DMS53 (cell line): ENCODE measurements at regions not wholly inside any gene's neighbourhood (a gene's known extent, or its start where the extent isn't known, plus 50 kb on each side); places are given as distances from the start of the nearest gene placed in this dataset.
"Not testable (repeated sequence)": the region's sequence is repeated elsewhere in the genome, so short reads cannot be mapped to it uniquely, and the experiment has no call there.

ENCODE experiments used
- DNase-seq: peaks from one replicate; lab custom pipeline; 2025; lab: John Stamatoyannopoulos, UW

DNA sequence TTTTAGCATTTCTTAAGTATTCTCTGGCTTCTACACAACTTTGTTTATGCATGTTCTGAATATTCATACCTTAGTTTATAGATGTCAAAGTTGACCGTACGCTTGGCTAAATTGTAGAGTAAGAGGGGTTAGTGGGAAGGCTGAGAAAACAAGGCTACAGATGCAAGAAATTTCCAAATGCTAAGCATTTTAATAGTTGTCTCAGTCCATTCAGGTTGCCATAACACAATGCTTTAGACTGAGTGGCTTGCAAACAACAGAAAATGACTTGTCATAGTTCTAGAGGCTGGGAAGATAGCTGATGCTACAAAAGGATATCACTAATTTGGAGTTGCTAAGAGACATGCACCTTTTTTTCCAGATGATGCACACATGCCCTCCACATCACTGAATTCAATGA lies 53.0 kb upstream of the C1QTNF3 start:
- DNase-seq = not testable (repeated sequence)

DNA sequence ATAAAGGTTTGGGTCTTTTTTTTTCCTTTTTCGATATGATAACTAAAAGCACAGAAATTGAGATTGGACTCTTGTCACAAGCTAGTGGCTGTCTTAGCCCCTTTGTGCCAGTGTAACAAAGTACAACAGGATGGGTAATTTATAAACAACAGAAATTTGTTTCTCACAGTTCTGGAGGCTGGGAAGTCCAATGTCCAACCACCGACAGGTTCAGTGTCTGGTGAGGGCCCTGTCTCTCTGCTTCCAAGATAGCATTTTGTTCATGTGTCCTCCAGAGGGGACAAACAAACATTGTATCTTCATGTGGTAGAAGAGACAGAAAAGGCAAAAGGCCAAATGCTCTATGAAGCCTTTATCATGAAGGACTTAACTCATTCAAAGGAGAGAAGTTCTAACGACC lies 56.9 kb upstream of the C1QTNF3 start:
- not testable (repeated sequence) for DNase-seq

DNA sequence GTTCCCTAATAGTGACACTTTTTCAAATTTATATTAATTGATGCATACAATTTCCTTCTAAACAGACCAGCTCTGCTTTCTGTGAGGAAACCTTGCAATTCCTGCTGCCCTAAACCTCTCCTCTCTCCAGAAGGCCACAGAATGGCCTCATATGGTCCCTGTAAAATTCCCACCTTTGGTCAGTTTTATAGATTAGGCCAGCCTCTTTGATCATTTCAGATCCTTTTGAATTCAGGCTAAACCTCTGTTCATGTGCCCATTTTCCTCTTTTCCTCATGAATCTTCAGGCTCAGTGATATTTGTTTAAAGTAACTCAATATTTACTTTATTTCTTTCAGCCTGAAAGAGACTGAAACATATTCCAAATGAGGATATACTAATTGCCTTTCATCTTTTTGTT lies 58.6 kb upstream of the C1QTNF3 start:
- DNase-seq = not testable (repeated sequence)

DNA sequence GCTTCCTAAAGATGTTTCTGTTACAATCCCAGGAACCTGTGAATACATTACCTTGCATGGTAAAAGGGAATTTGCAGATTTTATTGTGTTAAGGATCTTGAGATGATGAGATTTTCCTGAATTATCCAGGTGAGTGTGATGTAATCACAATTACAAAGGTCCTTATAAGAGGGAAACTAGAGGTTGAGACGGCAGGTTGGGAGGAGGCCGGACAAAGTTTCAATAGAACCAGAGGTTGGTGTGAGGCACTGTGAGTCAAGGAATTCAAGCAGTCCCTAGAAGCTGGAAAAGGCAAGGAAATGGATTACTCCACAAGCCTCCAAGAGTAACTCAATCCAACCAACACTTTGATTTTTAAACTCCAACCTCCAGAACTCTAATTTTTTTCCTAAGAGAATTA lies 65.9 kb upstream of the C1QTNF3 start:
- not testable (repeated sequence) for DNase-seq

DNA sequence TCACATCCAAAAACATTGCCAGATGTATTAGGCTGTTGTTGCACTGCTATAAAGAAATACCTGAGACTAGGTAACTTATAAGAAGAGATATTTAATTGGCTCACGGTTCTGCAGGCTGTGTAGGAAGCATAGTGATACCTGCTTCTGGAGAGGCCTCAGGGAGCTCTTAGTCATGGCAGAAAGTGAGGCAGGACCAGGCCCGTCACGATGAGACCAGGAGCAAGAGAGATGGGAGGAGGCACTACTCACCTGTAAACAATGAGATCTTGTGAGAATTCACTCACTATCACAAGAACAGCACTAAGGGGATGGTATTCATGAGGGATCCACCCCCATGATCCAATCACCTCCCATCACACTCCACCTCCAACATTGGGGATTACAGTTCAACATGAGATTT lies 81.3 kb upstream of the C1QTNF3 start:
- not testable (repeated sequence) for DNase-seq

DNA sequence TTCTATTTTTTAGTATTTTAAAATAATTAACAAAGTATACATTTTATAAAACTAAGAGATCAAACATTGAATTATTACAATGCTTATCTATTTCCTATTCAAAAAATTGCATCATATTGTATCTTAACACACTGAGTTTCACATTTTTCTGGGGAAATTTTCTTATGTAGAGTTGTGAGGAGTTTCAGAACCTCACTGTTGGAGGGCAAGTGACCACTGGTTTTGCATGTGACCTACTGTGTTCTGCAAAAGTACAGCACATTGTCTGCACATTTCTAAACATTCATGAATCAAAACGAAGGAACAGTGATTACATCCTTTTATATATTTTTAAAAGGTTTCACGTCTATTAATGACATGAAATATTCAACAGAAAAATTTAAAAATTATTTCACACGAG lies 82.3 kb upstream of the C1QTNF3 start:
- not testable (repeated sequence) for DNase-seq

DNA sequence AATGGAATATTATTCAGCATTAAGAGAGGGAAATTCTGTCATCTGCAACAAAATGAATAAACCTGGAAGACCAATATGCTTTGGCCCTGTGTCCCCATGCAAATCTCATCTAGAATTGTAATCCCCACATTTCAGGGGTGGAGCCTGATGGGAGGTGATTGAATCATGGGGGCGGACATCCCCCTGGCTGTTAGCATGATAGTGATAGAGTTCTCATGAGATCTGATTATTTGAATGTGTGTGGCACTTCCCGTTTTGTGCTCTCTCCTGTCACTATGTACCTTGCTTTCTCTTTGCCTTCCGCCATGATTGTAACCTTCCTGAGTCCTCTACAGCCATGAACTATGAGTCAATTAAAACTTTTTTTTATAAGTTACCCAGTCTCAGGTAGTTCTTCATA lies 83.7 kb upstream of the C1QTNF3 start:
- DNase-seq = not testable (repeated sequence)

DNA sequence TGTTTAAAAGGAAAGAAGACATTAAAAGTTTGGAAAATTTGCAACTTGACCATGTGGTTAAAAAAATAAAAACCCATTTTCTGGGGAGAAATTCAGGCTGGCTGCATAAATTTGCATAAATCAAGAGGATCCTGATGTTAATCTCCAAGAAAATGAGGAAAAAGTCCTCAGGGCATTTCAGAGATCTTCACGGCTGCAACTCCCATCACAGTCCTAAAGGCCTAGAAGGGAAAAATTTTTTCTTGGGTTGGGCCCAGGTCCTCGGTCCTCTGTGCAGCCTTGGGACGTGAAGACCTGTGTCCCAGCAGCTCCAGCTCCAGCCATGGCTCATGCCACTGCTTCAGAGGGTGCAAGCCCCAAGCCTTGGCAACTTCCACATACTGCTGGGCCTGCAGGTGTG lies 84.8 kb upstream of the C1QTNF3 start:
- not testable (repeated sequence) for DNase-seq

DNA sequence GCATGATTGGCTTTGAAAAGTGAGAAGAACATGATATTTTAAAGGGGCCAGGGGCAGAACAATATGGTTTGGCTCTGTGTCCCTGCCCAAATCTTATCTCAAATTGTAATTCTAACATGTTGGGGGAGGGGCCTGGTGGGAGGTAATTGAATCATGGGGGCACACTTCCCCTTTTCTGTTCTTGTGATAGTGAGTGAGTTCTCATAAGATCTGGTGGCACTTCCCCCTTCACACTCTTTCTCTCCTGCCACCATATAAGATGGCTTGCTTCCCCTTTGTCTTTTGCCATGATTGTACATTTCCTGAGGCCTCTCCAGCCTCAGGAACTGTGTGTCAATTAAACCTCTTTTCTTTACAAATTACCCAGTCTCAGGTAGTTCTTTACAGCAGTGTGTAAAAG lies 85.9 kb upstream of the C1QTNF3 start:
- DNase-seq = not testable (repeated sequence)

DNA sequence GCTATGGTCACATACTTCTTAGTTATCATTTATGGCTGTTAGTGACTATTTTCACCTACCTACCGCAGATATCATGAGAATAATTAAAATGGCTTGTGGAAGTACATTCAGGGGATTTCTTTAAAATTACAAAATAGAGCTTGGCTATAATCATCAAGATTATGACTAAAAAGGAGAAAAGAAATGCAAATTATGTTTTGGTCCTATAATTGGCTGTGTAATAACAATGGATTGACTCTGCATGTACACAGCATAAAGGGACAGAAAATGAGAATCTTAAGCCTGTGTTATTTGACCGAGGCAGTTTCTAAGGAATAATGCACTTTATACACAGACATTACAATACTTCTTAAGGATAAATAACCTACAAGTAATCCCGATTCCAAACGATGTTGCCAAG lies 112.0 kb upstream of the C1QTNF3 start:
- DNase-seq = not testable (repeated sequence)

DNA sequence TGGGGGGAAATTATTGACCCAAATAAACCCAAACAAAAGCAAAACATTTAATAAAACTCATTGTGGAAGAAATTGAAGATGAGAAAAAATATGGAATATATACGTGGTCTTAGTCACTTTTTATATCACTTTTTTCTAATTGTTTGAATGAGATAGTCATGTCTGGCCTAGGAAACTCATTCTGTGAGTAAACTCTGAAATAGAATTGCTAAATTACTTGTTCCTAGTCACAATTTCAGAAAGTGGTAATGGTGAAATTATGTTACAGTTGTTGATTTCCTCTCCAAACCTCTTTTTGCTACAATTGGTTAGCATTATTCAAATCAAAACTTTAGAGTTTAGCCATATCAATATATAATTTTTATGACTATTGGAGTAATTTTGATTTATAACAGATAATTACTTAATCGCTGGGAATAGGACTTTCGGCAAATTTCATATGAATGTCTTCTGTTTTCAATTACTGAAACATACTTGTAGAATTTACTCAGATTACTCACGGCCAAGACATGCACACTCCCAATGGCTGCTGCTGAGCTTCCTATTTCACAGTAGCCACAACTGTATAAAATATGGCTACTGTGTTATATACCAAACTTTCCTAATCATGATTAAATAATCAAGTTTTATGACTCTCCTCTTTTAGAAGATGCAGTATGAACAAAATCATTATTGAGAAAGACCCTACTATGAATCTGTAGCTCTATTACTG lies 113.8 kb upstream of the C1QTNF3 start:
- not testable (repeated sequence) for DNase-seq

DNA sequence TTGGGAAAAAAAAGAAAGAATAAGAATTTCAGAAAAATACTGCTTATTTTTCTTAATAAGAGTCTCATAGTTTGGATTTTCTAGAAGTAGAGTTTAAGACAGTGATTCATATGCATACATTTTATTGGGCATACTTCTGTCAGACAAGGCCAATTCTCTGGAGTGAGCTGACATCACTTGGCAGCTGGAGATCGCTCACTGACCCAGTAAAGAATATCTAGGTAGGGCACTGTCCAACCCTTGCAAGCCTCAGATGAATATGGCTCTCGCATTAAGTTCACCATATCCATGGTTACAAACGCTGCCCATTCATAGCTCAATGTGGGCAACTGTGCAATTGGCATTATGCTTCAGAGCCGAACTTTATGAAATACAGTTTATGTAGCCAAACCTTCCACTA lies 117.9 kb upstream of the C1QTNF3 start:
- DNase-seq = not testable (repeated sequence)

DNA sequence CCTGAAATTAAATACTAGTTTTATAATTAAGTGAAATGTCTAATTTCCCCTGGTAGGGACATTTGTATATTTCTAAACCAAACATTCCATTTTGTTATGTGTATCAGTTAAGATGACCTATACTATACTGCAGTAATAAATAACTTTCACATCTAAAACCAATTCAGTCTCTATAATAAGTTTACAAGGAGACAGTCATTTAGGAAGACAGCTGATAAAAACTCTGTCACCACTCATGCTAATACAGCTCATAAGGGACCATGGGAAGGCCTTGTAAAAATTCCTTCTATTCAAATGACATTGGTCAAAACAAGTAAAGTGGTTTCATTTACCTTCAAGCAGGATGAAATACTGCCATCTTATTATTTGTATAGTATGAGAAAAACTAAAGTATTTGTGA lies 128.4 kb upstream of the C1QTNF3 start:
- not testable (repeated sequence) for DNase-seq

DNA sequence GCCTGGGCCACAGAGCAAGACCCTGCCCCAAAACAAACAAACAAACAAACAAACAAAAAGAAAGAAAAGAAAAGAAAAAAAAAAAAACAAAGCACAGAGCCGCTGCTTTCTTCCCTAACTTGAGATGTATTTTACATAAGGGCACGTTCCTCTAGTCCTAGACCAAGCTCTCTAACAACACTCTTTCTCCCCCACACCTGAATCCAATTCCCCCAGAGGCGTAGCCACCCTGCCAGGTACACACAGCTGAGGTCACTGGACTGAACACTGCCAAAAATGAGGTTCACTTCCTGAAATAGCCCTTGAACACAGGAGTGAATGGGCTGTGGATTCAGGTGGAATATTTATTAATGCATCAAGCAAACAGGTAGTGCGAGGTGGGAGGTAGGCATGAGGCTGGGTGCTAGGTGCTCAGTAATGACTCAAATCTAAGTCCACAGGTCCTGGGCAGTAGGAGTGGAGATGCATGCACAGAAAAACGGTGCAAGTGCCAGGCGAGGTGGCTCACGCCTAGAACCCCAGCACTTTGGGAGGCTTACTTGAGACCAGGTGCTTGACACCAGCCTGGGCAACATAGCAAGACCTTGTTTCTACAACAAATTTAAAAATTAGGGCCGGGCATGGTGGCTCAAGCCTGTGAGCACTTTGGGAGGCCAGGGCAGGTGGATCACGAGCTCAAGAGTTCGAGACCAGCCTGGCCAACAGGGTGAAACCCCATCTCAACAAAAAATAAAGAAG lies 136.6 kb upstream of the C1QTNF3 start:
- DNase-seq = not testable (repeated sequence)

DNA sequence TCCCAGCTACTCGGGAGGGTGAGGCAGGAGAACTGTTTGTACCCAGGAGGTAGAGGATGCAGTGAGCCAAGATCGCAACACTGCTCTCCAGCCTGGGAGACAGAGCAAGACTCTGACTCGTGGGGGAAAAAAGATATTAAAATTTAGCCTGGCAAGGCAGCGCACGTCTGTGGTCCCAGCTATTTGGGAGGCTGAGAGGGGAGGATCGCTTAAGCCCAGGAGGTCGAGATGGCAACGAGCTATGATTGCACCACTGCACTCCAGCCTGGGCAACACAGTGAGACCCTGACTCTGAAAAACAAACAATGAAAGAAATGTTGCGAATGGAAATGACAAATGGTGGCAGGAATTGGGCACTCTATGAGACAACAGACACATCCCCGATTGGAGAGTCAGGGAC lies 137.2 kb upstream of the C1QTNF3 start:
- not testable (repeated sequence) for DNase-seq

DNA sequence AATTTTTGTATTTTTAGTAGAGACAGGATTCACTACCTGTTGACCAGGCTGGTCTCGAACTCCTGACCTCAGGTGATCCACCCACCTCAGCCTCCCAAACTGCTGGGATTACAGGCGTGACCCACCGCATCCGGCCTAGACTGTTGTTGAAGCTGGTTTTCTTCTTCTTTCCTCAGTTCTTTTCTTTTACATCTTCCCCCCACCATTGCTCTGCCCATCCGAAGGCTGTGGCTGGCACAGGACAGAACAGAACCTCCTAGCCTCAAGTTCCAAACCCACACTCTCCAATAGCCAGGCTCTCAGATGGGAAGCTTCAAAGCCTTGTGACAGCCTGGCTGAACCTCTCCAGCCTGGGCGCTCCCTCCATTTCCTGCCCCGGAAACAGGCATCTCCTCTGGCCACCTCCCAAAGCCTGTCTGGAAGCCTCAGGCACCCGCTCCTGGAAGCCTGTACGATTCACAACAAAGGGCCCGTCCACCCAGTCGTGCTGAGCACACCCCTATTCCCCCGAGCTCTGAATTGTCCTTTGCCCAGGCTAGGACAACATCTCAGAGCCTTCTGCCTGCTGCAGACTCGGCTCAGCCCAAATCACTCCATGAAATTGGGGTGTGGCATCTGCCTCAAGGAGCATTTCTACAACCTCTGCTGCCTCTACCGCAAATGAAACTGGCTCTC lies 138.1 kb upstream of the C1QTNF3 start:
- DNase-seq = not testable (repeated sequence)

DNA sequence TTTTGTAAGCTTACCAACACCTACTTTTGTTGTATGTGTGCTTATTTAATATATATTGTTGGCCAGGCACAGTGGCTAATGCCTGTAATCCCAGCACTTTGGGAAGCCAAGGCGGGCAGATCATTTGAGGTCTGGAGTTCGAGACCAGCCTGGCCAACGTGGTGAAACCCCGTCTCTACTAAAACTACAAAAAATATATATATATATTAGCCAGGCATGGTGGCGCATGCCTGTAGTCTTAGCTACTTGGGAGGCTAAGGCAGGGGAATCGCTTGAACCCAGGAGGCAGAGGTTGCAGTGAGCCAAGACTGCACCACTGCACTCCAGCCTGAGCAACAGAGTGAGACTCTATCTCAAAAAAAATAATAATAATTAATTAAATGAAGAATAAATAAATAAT lies 142.0 kb upstream of the C1QTNF3 start:
- not testable (repeated sequence) for DNase-seq

DNA sequence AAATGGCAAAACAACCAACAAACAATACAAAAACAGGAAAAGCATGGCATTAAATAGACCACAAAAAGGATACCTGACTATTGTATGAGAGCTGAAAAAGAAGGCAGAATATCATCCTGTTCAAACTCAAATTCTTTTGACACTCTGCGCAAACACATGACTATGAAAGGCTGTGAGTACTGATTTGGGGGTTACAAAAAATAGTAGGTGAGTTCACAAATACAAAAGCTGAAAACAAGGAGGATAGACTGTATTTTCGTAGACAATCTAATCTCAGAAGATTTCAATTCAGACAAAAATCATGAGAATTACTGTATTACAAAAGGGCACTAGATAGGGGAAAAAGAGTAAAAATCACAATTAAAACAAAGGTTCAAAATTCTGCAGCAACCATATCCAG lies 142.6 kb upstream of the C1QTNF3 start:
- not testable (repeated sequence) for DNase-seq

DNA sequence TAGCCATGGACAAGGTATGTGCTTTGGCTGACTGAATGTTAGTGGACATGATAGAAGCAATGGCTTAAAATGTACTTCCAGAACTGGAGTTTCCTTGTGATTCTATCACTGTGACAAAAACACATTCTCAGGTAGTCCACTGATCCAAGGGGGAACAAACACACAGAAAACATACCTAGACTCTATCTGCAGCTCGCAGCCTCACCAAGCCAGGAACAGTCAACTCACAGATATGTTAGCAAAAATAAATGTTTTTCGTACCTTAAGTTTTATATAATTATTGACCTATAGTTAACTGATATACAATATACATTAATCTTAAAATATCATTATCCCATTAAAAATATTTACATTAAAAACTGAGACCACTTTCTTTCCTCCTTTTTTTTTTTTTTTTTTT lies 143.1 kb upstream of the C1QTNF3 start:
- not testable (repeated sequence) for DNase-seq

DNA sequence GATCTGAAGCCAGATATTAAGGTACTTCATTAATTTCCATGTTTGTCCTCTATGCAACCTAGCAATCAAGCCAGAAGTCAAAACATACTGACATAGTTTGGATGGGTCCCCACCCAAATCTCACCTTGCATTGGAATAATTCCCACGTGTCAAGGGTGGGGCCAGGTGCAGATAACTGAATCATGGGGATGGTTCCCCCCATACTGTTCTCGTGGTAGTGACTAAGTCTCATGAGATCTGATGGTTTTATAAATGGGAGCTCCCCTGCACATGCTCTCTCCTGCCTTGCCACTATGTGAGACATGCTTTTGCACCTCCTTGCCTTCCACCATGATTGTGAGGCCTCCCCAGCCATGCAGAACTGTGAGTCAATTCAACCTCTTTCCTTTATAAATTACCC lies 143.9 kb upstream of the C1QTNF3 start:
- DNase-seq = not testable (repeated sequence)

DNA sequence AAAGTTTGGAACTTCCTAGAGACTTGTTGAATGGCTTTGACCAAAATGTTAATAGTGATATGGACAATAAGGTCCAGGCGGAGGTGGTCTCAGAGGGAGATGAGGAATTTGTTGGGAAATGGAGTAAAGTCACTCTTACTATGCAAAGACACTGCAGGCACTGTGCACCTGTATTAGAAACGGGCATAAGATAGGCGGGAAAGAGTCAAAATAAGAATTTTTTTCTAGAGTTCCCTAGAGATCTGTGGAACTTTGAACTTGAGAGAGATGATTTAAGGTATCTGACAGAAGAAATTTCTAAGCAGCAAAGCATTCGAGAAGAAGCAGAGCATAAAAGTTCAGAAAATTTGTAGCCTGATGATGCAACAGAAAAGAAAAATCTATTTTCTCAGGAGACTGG lies 144.4 kb upstream of the C1QTNF3 start:
- DNase-seq = not testable (repeated sequence)

DNA sequence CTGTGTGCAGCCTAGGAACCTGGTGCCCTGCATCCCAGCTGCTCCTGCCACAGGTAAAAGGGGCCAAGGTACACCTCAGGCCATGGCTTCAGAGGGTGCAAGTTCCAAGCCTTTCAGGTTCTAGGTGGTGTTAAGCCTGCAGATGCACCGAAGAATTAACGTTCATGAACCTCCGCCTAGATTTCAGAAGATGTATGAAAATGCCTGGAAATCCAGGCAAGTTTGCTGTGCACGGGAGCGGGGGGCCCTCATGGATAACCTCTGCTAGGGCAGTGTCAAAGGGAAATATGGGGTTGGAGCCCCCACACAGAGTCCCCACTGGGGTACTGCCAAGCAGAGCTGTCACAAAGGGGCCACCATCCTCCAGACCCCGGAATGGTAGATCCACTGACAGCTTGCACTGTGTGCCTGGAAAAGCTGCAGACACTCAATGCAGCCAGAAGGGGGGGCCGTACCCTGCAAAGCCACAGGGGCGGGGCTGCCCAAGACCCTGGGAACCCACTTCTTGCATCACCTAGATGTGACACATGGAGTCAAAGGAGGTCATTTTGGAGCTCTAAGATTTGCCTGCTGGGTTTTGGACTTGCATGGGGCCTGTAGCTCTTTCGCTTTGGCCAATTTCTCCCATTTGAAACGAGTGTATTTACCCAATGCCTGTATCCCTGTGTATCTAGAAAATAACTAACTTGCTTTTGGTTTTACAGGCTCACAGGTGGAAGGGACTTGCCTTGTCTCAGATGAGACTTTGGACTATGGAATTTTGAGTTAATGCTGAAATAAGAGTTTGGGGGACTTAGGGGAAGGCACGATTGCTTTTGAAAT lies 145.2 kb upstream of the C1QTNF3 start:
- not testable (repeated sequence) for DNase-seq
